ENCODE measurements at regions not wholly inside any gene's neighbourhood (a gene's known extent, or its start where the extent isn't known, plus 50 kb on each side); places are given as distances from the start of the nearest gene placed in this dataset.

DNA sequence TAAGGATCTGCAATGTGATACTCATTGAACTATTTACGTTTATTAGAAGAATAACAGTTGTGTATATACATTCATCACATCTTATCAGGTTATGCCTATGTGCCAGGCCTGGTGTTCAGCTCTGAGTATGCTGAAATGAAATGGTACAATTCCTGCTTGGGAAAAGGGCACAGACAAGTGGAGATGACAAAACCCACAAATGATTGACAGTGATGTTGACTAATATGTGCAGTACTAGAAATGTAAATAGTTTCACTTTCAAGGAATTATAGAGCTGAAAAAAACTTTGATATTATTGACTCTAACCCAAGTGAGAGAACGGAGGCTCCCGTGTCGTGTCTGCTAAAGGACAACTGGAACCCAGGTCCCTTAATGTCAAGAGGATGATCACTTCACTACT, 386.8 kb upstream of the DACH1 start:
- no peak overlapping the region for H3K4me3 ChIP-seq (ENCODE audit: low read depth, low read length)
- no peak overlapping the region for H3K27ac ChIP-seq
- peaks cover 6% of the 10 kb centered on the region for H3K4me1 ChIP-seq
- no peaks in the 10 kb centered on the region for H3K9me3 ChIP-seq (ENCODE audit: control insufficient read depth, low read length)
- no peaks in the 10 kb centered on the region for H3K79me2 ChIP-seq
- H3K36me3 ChIP-seq (ENCODE audit: control insufficient read depth, insufficient read depth, low read length) = no peaks in the 10 kb centered on the region
- no peak overlapping the region for H2AFZ ChIP-seq
- TF ChIP-seq, protein P1, sequence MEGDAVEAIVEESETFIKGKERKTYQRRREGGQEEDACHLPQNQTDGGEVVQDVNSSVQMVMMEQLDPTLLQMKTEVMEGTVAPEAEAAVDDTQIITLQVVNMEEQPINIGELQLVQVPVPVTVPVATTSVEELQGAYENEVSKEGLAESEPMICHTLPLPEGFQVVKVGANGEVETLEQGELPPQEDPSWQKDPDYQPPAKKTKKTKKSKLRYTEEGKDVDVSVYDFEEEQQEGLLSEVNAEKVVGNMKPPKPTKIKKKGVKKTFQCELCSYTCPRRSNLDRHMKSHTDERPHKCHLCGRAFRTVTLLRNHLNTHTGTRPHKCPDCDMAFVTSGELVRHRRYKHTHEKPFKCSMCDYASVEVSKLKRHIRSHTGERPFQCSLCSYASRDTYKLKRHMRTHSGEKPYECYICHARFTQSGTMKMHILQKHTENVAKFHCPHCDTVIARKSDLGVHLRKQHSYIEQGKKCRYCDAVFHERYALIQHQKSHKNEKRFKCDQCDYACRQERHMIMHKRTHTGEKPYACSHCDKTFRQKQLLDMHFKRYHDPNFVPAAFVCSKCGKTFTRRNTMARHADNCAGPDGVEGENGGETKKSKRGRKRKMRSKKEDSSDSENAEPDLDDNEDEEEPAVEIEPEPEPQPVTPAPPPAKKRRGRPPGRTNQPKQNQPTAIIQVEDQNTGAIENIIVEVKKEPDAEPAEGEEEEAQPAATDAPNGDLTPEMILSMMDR (IDR thresholded peaks at IDR 0.05) = no peak
- no peak overlapping the region for H3K4me2 ChIP-seq (ENCODE audit: low read length)
- no peak overlapping the region for H3K9ac ChIP-seq
- H3K27me3 ChIP-seq (ENCODE audit: control insufficient read depth, insufficient read depth, low read length) = no peaks in the 10 kb centered on the region

DNA sequence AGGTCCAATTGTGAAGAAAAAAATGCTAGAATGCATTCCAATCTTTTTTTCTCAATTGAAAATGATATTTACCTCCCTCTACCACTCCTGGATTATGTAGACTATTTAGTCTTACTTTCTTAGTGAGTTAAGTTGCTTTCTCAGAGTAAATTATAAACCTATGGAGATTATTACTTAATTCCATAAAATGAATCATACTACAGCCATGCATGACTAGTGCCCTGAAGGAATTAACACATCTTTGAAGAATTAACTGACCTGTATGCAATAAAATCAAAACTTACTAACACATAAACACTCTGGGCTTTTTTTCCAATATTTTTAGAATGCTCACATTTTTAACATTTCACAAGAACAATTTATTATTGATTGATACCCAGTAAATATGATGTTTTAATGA, 379.4 kb upstream of the DACH1 start:
- TF ChIP-seq, protein P1 (IDR thresholded peaks at IDR 0.05) = no peak
- Histone ChIP-seq H3K36me3 (ENCODE audit: control insufficient read depth, insufficient read depth, low read length) (no peaks in the 10 kb centered on the region), H3K27me3 (ENCODE audit: control insufficient read depth, insufficient read depth, low read length) (no peaks in the 10 kb centered on the region), H3K4me2 (ENCODE audit: low read length) (no peak overlapping the region), H3K4me3 (ENCODE audit: low read depth, low read length) (no peak overlapping the region), H3K9me3 (ENCODE audit: control insufficient read depth, low read length) (no peaks in the 10 kb centered on the region), H3K9ac (no peak overlapping the region), H3K4me1 (no peaks in the 10 kb centered on the region), H2AFZ (no peak overlapping the region), H3K27ac (no peak overlapping the region), H3K79me2 (no peaks in the 10 kb centered on the region)

DNA sequence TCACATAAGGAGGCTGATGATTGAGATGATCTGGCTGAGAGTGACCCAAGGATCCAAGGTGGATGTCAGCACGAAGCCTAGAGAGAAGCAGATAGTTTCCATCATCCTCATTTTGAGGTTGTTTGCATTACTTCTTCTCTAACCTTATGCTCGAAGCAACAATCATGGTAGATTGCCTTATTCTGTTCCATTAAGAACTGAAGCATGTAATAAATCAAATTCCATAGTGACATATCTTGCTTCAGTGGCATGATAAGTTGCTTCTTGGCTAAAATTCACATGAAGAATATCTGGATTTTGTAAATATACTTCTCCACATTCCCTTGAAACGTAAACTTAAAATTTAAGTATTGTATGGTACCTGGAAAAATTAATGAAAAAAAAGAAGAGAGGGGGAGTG, 377.8 kb upstream of the DACH1 start:
- Histone ChIP-seq H2AFZ (no peak overlapping the region), H3K79me2 (no peaks in the 10 kb centered on the region), H3K27ac (no peak overlapping the region), H3K9me3 (ENCODE audit: control insufficient read depth, low read length) (no peaks in the 10 kb centered on the region), H3K27me3 (ENCODE audit: control insufficient read depth, insufficient read depth, low read length) (no peaks in the 10 kb centered on the region), H3K4me2 (ENCODE audit: low read length) (no peak overlapping the region), H3K36me3 (ENCODE audit: control insufficient read depth, insufficient read depth, low read length) (no peaks in the 10 kb centered on the region), H3K9ac (no peak overlapping the region), H3K4me1 (no peaks in the 10 kb centered on the region), H3K4me3 (ENCODE audit: low read depth, low read length) (no peak overlapping the region)
- TF ChIP-seq, protein P1 (IDR thresholded peaks at IDR 0.05) = no peak

DNA sequence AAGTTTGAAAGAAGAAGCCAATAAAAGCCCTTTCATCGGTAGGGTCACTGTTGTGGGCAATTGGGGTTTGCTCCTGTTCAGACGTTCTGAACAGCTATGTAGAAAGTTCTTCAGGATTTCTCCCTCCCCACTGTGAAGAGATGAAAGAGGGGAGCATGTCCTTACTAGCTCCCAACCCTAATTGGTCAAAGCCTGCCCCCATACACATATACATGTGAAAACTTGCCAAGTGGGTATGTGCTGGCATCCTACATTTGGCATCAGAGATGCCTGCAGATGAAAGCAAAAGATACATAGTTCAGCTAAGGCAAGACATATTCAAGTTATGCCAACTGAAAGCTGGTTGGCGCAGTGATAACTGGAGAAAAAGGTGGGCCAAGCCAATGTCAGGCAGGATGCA, 363.1 kb upstream of the DACH1 start:
- Histone ChIP-seq H3K79me2 (no peaks in the 10 kb centered on the region), H3K27ac (no peak overlapping the region), H2AFZ (no peak overlapping the region), H3K4me1 (no peaks in the 10 kb centered on the region), H3K9ac (no peak overlapping the region), H3K9me3 (ENCODE audit: control insufficient read depth, low read length) (no peaks in the 10 kb centered on the region), H3K4me3 (ENCODE audit: low read depth, low read length) (no peak overlapping the region), H3K27me3 (ENCODE audit: control insufficient read depth, insufficient read depth, low read length) (no peaks in the 10 kb centered on the region), H3K36me3 (ENCODE audit: control insufficient read depth, insufficient read depth, low read length) (no peaks in the 10 kb centered on the region), H3K4me2 (ENCODE audit: low read length) (no peak overlapping the region)
- TF ChIP-seq, protein P1 (IDR thresholded peaks at IDR 0.05) = no peak

DNA sequence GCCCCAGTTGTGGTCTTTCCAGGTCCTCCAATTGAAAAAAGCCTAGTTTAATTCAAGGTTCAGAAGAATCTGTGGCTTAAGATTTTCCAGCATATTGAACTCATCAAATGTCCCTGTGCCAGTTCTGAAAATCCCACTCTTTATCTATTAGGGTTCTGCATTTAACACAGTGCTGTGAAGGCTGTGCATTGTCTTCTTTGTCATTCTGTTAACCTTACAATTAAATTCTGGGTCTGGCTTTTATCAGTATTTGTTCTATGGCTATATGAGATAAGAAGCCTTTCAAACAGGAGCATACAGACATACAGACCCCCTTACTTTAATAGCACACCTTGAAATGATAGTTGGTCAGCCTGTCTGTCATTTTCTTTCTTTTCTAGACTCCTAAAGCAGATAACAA, 362.1 kb upstream of the DACH1 start:
- Histone ChIP-seq H3K36me3 (ENCODE audit: control insufficient read depth, insufficient read depth, low read length) (no peaks in the 10 kb centered on the region), H3K27ac (no peak overlapping the region), H3K4me3 (ENCODE audit: low read depth, low read length) (no peak overlapping the region), H3K9ac (no peak overlapping the region), H2AFZ (no peak overlapping the region), H3K4me1 (no peaks in the 10 kb centered on the region), H3K79me2 (no peaks in the 10 kb centered on the region), H3K9me3 (ENCODE audit: control insufficient read depth, low read length) (no peaks in the 10 kb centered on the region), H3K4me2 (ENCODE audit: low read length) (no peak overlapping the region), H3K27me3 (ENCODE audit: control insufficient read depth, insufficient read depth, low read length) (no peaks in the 10 kb centered on the region)
- TF ChIP-seq, protein P1 (IDR thresholded peaks at IDR 0.05) = no peak

Data from parathyroid adenoma (tissue), 2 donors.